ENCODE measurements at regions not wholly inside any gene's neighbourhood (a gene's known extent, or its start where the extent isn't known, plus 50 kb on each side); places are given as distances from the start of the nearest gene placed in this dataset.
"Not testable (repeated sequence)": the region's sequence is repeated elsewhere in the genome, so short reads cannot be mapped to it uniquely, and the experiment has no call there.

DNA sequence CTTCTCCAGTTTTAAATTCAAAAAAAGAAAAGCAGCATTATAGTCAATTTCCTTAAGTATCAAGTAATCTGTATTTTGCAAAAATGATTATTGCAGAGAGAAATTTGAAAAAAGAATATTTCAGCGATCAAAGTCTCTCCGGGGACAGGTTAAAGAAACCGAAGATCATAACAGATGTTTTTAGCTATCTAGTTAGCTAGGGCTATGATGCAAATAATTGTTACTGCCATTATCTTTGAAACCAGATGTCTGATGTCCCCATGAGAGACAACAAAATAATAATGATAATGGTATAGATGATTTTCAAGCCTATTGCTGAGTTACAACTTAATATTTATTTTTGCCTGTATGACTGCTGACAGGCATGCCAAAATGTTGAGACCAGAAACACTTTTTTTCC, 1326.0 kb downstream of the PLA2G4A start:
- Histone ChIP-seq H3K27ac (ENCODE audit: insufficient read depth, low read depth, low read length, poor library complexity, severe bottlenecking) (no peak overlapping the region), H3K27me3 (ENCODE audit: control insufficient read depth, insufficient read depth, low read length, poor library complexity, severe bottlenecking) (no peaks in the 10 kb centered on the region), H3K4me3 (ENCODE audit: insufficient read depth, low read depth, low read length) (no peak overlapping the region), H3K4me1 (ENCODE audit: control insufficient read depth, insufficient read depth, low read length) (no peaks in the 10 kb centered on the region), H3K36me3 (ENCODE audit: control insufficient read depth, insufficient read depth, low read length) (no peaks in the 10 kb centered on the region), H3K9me3 (ENCODE audit: control insufficient read depth, low read length) (no peaks in the 10 kb centered on the region)
- whole genome bisulfite sequencing, 2 experiments = 82 to 83% methylated on average over 3 of the region's 3 CpGs

GRCh38 chr1:188155261-188155660, 1326.5 kb downstream of the PLA2G4A start:
- H3K4me1 ChIP-seq (ENCODE audit: control insufficient read depth, insufficient read depth, low read length) = no peaks in the 10 kb centered on the region
- no peak overlapping the region for H3K27ac ChIP-seq (ENCODE audit: insufficient read depth, low read depth, low read length, poor library complexity, severe bottlenecking)
- H3K36me3 ChIP-seq (ENCODE audit: control insufficient read depth, insufficient read depth, low read length) = no peaks in the 10 kb centered on the region
- H3K4me3 ChIP-seq (ENCODE audit: insufficient read depth, low read depth, low read length) = no peak overlapping the region
- no peaks in the 10 kb centered on the region for H3K27me3 ChIP-seq (ENCODE audit: control insufficient read depth, insufficient read depth, low read length, poor library complexity, severe bottlenecking)
- H3K9me3 ChIP-seq (ENCODE audit: control insufficient read depth, low read length) = no peaks in the 10 kb centered on the region

DNA sequence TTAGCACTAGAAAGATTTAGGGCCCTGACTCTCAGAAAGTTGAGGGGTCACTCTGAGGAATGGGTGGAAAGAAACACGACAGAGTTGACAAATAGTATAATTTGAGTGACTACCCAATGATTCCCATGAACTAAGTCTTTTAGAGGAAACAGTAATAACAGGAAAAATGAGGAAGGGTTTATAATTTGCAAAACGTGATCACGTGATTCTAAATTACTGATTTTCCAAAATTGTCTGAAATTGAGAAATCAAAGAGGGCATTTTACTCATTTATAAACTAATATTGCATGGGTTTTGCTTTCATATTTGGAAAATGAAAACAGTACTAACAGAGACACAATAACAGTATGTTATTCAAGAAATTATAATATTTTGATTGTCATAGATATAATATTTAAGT, 1335.7 kb downstream of the PLA2G4A start:
- Histone ChIP-seq H3K36me3 (ENCODE audit: control insufficient read depth, insufficient read depth, low read length) (no peaks in the 10 kb centered on the region), H3K9me3 (ENCODE audit: control insufficient read depth, low read length) (no peaks in the 10 kb centered on the region), H3K27me3 (ENCODE audit: control insufficient read depth, insufficient read depth, low read length, poor library complexity, severe bottlenecking) (no peaks in the 10 kb centered on the region), H3K27ac (ENCODE audit: insufficient read depth, low read depth, low read length, poor library complexity, severe bottlenecking) (no peak overlapping the region), H3K4me3 (ENCODE audit: insufficient read depth, low read depth, low read length) (no peak overlapping the region), H3K4me1 (ENCODE audit: control insufficient read depth, insufficient read depth, low read length) (no peaks in the 10 kb centered on the region)
- WGBS, 2 experiments = 91 to 100% methylated on average over 1 of the region's 3 CpGs

DNA sequence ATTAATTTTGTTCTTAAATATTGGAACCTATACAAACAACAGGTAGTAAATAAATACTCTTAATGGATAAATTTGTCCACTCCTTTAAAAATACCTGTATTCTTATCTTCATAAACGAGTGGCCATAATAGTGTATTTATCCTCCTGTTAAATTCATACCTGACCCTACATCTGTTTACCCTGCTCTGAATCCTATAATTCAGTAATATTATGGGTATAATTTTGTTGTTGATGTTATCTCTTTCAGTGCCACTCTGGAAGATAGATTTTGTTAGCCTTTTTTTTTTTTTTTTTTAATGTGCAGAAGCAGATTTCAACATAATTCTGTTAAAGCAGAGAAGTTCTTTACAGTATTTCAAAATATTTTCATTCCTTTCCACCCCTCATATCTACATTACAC, 1337.9 kb downstream of the PLA2G4A start:
- Histone ChIP-seq H3K9me3 (ENCODE audit: control insufficient read depth, low read length) (no peaks in the 10 kb centered on the region), H3K27ac (ENCODE audit: insufficient read depth, low read depth, low read length, poor library complexity, severe bottlenecking) (no peak overlapping the region), H3K36me3 (ENCODE audit: control insufficient read depth, insufficient read depth, low read length) (no peaks in the 10 kb centered on the region), H3K27me3 (ENCODE audit: control insufficient read depth, insufficient read depth, low read length, poor library complexity, severe bottlenecking) (no peaks in the 10 kb centered on the region), H3K4me3 (ENCODE audit: insufficient read depth, low read depth, low read length) (no peak overlapping the region), H3K4me1 (ENCODE audit: control insufficient read depth, insufficient read depth, low read length) (no peaks in the 10 kb centered on the region)
- WGBS, 2 experiments = no CpG with 5 or more reads among the region's 1 CpG

GRCh38 chr1:188169971-188170370, 1341.2 kb downstream of the PLA2G4A start:
- H3K9me3 ChIP-seq (ENCODE audit: control insufficient read depth, low read length) = no peaks in the 10 kb centered on the region
- H3K27ac ChIP-seq (ENCODE audit: insufficient read depth, low read depth, low read length, poor library complexity, severe bottlenecking) = no peak overlapping the region
- H3K4me3 ChIP-seq (ENCODE audit: insufficient read depth, low read depth, low read length) = no peak overlapping the region
- H3K36me3 ChIP-seq (ENCODE audit: control insufficient read depth, insufficient read depth, low read length) = no peaks in the 10 kb centered on the region
- no peaks in the 10 kb centered on the region for H3K27me3 ChIP-seq (ENCODE audit: control insufficient read depth, insufficient read depth, low read length, poor library complexity, severe bottlenecking)
- no peaks in the 10 kb centered on the region for H3K4me1 ChIP-seq (ENCODE audit: control insufficient read depth, insufficient read depth, low read length)
- WGBS, 2 experiments = 86% methylated on average over 1 of the region's 1 CpG; no CpG with 5 or more reads in 1 of the 2 experiments

- no peak overlapping the region for H3K4me3 ChIP-seq (ENCODE audit: insufficient read depth, low read depth, low read length)
- no peaks in the 10 kb centered on the region for H3K4me1 ChIP-seq (ENCODE audit: control insufficient read depth, insufficient read depth, low read length)
- no peak overlapping the region for H3K27ac ChIP-seq (ENCODE audit: insufficient read depth, low read depth, low read length, poor library complexity, severe bottlenecking)
- H3K27me3 ChIP-seq (ENCODE audit: control insufficient read depth, insufficient read depth, low read length, poor library complexity, severe bottlenecking) = no peaks in the 10 kb centered on the region
- H3K36me3 ChIP-seq (ENCODE audit: control insufficient read depth, insufficient read depth, low read length) = no peaks in the 10 kb centered on the region
- no peaks in the 10 kb centered on the region for H3K9me3 ChIP-seq (ENCODE audit: control insufficient read depth, low read length)
- WGBS, 2 experiments = 96 to 100% methylated on average over 1 of the region's 1 CpG
These were observed 1341.7 kb downstream of the PLA2G4A start for GRCh38 chr1:188170411-188170810.

DNA sequence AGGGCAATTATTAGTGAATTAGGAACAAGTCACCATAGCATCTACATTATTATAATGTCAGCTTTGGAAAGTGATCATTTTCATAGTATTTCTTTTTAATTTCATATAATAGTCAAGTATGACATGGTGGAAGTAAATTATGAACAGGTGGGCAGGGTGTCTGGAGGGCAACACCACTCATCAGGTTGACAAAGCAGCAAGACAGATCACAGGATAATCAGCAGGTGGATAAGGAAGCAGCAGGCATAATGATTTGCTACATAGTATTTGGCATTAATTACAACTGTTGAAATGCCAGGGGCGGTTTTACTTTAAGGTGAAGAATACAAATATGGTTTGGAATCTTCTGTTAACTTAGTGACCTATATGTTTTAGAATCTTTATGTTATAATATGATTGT, 1342.2 kb downstream of the PLA2G4A start:
- Histone ChIP-seq H3K36me3 (ENCODE audit: control insufficient read depth, insufficient read depth, low read length) (no peaks in the 10 kb centered on the region), H3K27me3 (ENCODE audit: control insufficient read depth, insufficient read depth, low read length, poor library complexity, severe bottlenecking) (no peaks in the 10 kb centered on the region), H3K9me3 (ENCODE audit: control insufficient read depth, low read length) (no peaks in the 10 kb centered on the region), H3K4me1 (ENCODE audit: control insufficient read depth, insufficient read depth, low read length) (no peaks in the 10 kb centered on the region), H3K27ac (ENCODE audit: insufficient read depth, low read depth, low read length, poor library complexity, severe bottlenecking) (no peak overlapping the region), H3K4me3 (ENCODE audit: insufficient read depth, low read depth, low read length) (no peak overlapping the region)
- WGBS, 2 experiments = 79 to 100% methylated on average over 1 of the region's 1 CpG

GRCh38 chr1:188182063-188182462, 1353.3 kb downstream of the PLA2G4A start:
- WGBS, 2 experiments = 93 to 96% methylated on average over 7 to 8 of the region's 10 CpGs
- not testable (repeated sequence) for H3K36me3 ChIP-seq (ENCODE audit: control insufficient read depth, insufficient read depth, low read length); H3K9me3 ChIP-seq (ENCODE audit: control insufficient read depth, low read length); H3K4me1 ChIP-seq (ENCODE audit: control insufficient read depth, insufficient read depth, low read length); H3K4me3 ChIP-seq (ENCODE audit: insufficient read depth, low read depth, low read length); H3K27me3 ChIP-seq (ENCODE audit: control insufficient read depth, insufficient read depth, low read length, poor library complexity, severe bottlenecking); H3K27ac ChIP-seq (ENCODE audit: insufficient read depth, low read depth, low read length, poor library complexity, severe bottlenecking)

DNA sequence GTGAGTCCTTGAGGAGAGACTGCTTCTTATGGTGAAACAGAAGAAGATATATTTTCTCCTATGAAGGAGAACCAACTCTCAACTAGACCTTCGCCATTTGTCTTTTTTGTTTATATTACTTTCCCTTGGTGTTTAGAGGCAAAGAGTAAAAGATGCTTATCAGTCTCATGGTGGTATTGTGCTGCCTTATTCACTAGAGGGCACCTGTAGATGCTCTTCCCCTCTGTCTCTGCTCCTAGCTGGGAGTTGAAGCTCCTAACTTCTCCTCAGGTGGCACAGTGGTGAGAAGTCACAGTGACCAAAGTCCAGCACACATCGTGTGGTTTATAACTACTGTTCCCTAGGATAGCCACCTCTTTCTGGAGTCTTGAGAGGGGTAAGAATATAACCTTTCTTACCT, 1359.6 kb downstream of the PLA2G4A start:
- 90 to 94% methylated on average over 1 to 2 of the region's 2 CpGs for WGBS, 2 experiments
- Histone ChIP-seq H3K4me1 (ENCODE audit: control insufficient read depth, insufficient read depth, low read length) (no peaks in the 10 kb centered on the region), H3K27ac (ENCODE audit: insufficient read depth, low read depth, low read length, poor library complexity, severe bottlenecking) (no peak overlapping the region), H3K27me3 (ENCODE audit: control insufficient read depth, insufficient read depth, low read length, poor library complexity, severe bottlenecking) (no peaks in the 10 kb centered on the region), H3K4me3 (ENCODE audit: insufficient read depth, low read depth, low read length) (no peak overlapping the region), H3K36me3 (ENCODE audit: control insufficient read depth, insufficient read depth, low read length) (no peaks in the 10 kb centered on the region), H3K9me3 (ENCODE audit: control insufficient read depth, low read length) (no peaks in the 10 kb centered on the region)

GRCh38 chr1:188194916-188195315, 1366.2 kb downstream of the PLA2G4A start:
- Histone ChIP-seq H3K9me3 (ENCODE audit: control insufficient read depth, low read length) (no peaks in the 10 kb centered on the region), H3K4me1 (ENCODE audit: control insufficient read depth, insufficient read depth, low read length) (no peaks in the 10 kb centered on the region)
- WGBS, 2 experiments = 17 to 44% methylated on average over 1 of the region's 1 CpG

GRCh38 chr1:188218289-188218688, 1389.5 kb downstream of the PLA2G4A start:
- H3K27me3 ChIP-seq (ENCODE audit: control insufficient read depth, insufficient read depth, low read length, poor library complexity, severe bottlenecking) = no peaks in the 10 kb centered on the region
- no peaks in the 10 kb centered on the region for H3K4me1 ChIP-seq (ENCODE audit: control insufficient read depth, insufficient read depth, low read length)
- no peak overlapping the region for H3K4me3 ChIP-seq (ENCODE audit: insufficient read depth, low read depth, low read length)
- WGBS, 2 experiments = 100% methylated on average over 1 of the region's 1 CpG
- no peaks in the 10 kb centered on the region for H3K36me3 ChIP-seq (ENCODE audit: control insufficient read depth, insufficient read depth, low read length)
- no peaks in the 10 kb centered on the region for H3K9me3 ChIP-seq (ENCODE audit: control insufficient read depth, low read length)
- no peak overlapping the region for H3K27ac ChIP-seq (ENCODE audit: insufficient read depth, low read depth, low read length, poor library complexity, severe bottlenecking)

More at GRCh38 chr1:188194916-188195315, 1366.2 kb downstream of the PLA2G4A start:
- no peak overlapping the region for H3K27ac ChIP-seq (ENCODE audit: insufficient read depth, low read depth, low read length, poor library complexity, severe bottlenecking)
- H3K36me3 ChIP-seq (ENCODE audit: control insufficient read depth, insufficient read depth, low read length) = no peaks in the 10 kb centered on the region
- H3K4me3 ChIP-seq (ENCODE audit: insufficient read depth, low read depth, low read length) = no peak overlapping the region
- no peaks in the 10 kb centered on the region for H3K27me3 ChIP-seq (ENCODE audit: control insufficient read depth, insufficient read depth, low read length, poor library complexity, severe bottlenecking)
